Endodermal cell (in vitro differentiated cells): ENCODE measurements at regions not wholly inside any gene's neighbourhood (a gene's known extent, or its start where the extent isn't known, plus 50 kb on each side); places are given as distances from the start of the nearest gene placed in this dataset.
"Not testable (repeated sequence)": the region's sequence is repeated elsewhere in the genome, so short reads cannot be mapped to it uniquely, and the experiment has no call there.

Source experiments
- DNase-seq: peaks from one replicate; pipeline ENCODE4 v3.0.0-alpha.2; 2017
- H3K27ac ChIP-seq: 2 replicates; pipeline ENCODE4 v1.5.1; 2013; ENCODE audit warnings: mild to moderate bottlenecking, low read depth, low read length, moderate library complexity
- H3K27me3 ChIP-seq: 2 replicates; pipeline ENCODE4 v1.6.1; 2013; ENCODE audit warnings: mild to moderate bottlenecking, low read length, moderate library complexity; ENCODE audit not compliant: insufficient read depth, control insufficient read depth, poor library complexity, severe bottlenecking
- H3K36me3 ChIP-seq: 2 replicates; pipeline ENCODE4 v1.7.0; 2013; ENCODE audit warnings: mild to moderate bottlenecking, low read length, moderate library complexity; ENCODE audit not compliant: control insufficient read depth, insufficient read depth
- H3K4me1 ChIP-seq: one replicate; pipeline ENCODE4 v1.7.0; 2013; ENCODE audit warnings: low read length; ENCODE audit not compliant: control insufficient read depth, insufficient read depth
- H3K4me3 ChIP-seq: 2 replicates; pipeline ENCODE4 v1.5.1; 2013; ENCODE audit warnings: mild to moderate bottlenecking, low read length, moderate library complexity
- H3K9ac ChIP-seq: 2 replicates; pipeline ENCODE4 v1.6.1; 2013; ENCODE audit warnings: mild to moderate bottlenecking, low read length, moderate library complexity; ENCODE audit not compliant: poor library complexity, severe bottlenecking; ENCODE audit errors: extremely low read depth
- H3K9me3 ChIP-seq: 2 replicates; pipeline ENCODE4 v1.6.1; 2013; ENCODE audit warnings: mild to moderate bottlenecking, low read length, moderate library complexity; ENCODE audit not compliant: control insufficient read depth
- H3K27ac Mint-ChIP-seq: 2 replicates; pipeline ENCODE4 v1.8.0; 2020; ENCODE audit warnings: mixed read lengths
- H3K27me3 Mint-ChIP-seq: 2 replicates; pipeline ENCODE4 v1.8.0; 2021; ENCODE audit warnings: mild to moderate bottlenecking, mixed read lengths; ENCODE audit not compliant: insufficient read depth
- H3K36me3 Mint-ChIP-seq: 2 replicates; pipeline ENCODE4 v1.8.0; 2020; ENCODE audit warnings: low read depth, mixed read lengths
- H3K4me1 Mint-ChIP-seq: 2 replicates; pipeline ENCODE4 v1.8.0; 2020; ENCODE audit warnings: mixed read lengths
- H3K4me3 Mint-ChIP-seq: 2 replicates; pipeline ENCODE4 v1.8.0; 2020; ENCODE audit warnings: mild to moderate bottlenecking, moderate library complexity, mixed read lengths
- H3K9me3 Mint-ChIP-seq: 2 replicates; pipeline ENCODE4 v1.8.0; 2020; ENCODE audit warnings: mild to moderate bottlenecking, mixed read lengths
- WGBS, 2 experiments: methylation state at CpG; one replicate each; pipeline versions ENCODE4 v1.1.5 to v1.1.7; 2013; ENCODE audit warnings: missing lambda C conversion rate in 2 of 2, mixed read lengths in 1 of 2; ENCODE audit not compliant: insufficient coverage in 1 of 2, insufficient read length in 1 of 2; 5-methylcytosine and 5-hydroxymethylcytosine counted together
- TF ChIP-seq, protein P1 (sequence below): fragments of 200-600 bp; sonication (generic); conservative IDR thresholded peaks from 2 replicates; pipeline ENCODE4 v1.5.0; 2021; ENCODE audit warnings: antibody characterized with exemption, mild to moderate bottlenecking

GRCh38 chr17:20890338-20890737, 152.5 kb downstream of the USP22 start:
- H3K27ac ChIP-seq = no peak overlapping the region
- H3K9ac ChIP-seq = no peak overlapping the region
- TF ChIP-seq, protein P1, sequence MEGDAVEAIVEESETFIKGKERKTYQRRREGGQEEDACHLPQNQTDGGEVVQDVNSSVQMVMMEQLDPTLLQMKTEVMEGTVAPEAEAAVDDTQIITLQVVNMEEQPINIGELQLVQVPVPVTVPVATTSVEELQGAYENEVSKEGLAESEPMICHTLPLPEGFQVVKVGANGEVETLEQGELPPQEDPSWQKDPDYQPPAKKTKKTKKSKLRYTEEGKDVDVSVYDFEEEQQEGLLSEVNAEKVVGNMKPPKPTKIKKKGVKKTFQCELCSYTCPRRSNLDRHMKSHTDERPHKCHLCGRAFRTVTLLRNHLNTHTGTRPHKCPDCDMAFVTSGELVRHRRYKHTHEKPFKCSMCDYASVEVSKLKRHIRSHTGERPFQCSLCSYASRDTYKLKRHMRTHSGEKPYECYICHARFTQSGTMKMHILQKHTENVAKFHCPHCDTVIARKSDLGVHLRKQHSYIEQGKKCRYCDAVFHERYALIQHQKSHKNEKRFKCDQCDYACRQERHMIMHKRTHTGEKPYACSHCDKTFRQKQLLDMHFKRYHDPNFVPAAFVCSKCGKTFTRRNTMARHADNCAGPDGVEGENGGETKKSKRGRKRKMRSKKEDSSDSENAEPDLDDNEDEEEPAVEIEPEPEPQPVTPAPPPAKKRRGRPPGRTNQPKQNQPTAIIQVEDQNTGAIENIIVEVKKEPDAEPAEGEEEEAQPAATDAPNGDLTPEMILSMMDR = no peak
- DNase-seq = no peak
- Mint-ChIP-seq H3K27ac (no peak overlapping the region), H3K36me3 (peaks cover 8% of the 10 kb centered on the region), H3K4me3 (no peak overlapping the region), H3K4me1 (peaks cover 13% of the 10 kb centered on the region), H3K27me3 (no peaks in the 10 kb centered on the region), H3K9me3 (no peaks in the 10 kb centered on the region)
- H3K27me3 ChIP-seq = no peaks in the 10 kb centered on the region
- 89 to 95% methylated on average over 1 of the region's 2 CpGs for WGBS, 2 experiments
- no peak overlapping the region for H3K4me3 ChIP-seq
- H3K4me1 ChIP-seq = no peaks in the 10 kb centered on the region
- no peaks in the 10 kb centered on the region for H3K36me3 ChIP-seq
- no peaks in the 10 kb centered on the region for H3K9me3 ChIP-seq

DNA sequence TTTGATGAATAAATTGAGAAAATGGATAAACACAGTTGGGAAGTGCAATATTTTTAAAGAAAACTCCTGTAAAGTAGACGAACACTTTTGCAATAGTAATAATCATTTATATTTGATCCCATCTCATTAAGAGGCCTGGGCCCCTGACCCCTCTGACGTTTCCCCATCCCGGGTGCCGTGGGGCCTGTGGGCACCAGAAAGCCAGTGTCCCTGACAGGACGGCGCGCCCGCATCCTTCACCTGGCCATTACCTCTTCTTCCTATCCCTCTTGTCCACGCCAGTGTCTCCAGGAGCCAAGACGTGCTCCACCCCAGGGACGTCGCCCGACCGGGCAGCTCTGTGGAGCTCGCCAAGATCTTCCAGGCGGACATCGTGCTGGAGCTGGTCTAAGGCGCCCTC, 147.4 kb downstream of the USP22 start:
- not testable (repeated sequence) for H3K4me3 Mint-ChIP-seq, H3K27ac Mint-ChIP-seq

DNA sequence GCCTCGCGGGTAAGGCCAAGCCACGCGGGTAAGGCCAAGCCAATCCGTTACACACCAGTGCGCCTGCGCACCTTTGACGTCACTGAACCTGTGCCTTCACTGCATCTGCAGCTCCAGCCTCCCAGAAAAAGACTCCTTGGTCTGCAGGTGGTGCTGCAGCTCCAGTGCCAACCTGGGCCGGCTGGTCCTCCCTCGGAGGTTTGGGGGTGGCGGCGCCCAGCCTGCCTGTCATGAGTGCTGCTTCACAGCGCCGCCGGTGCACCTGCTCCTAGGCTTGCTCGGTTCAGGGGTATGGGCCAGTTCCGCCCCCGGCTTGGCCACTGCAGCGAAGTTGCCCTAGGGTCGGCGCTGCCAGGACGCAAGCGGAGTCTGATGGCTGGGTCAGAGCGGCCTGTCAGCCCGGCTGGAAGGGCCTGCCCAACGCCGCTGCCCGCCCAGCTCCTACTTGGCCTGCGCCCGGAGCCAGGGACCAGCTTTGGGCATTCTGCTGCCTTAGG, 146.6 kb downstream of the USP22 start:
- no peaks in the 10 kb centered on the region for H3K36me3 ChIP-seq
- H3K9me3 ChIP-seq = no peaks in the 10 kb centered on the region
- H3K27me3 Mint-ChIP-seq = no peaks in the 10 kb centered on the region
- peaks cover 15% of the 10 kb centered on the region for H3K4me1 Mint-ChIP-seq
- TF ChIP-seq, protein P1 = no peak
- no peak overlapping the region for H3K4me3 Mint-ChIP-seq
- no peaks in the 10 kb centered on the region for H3K4me1 ChIP-seq
- no peaks in the 10 kb centered on the region for H3K9me3 Mint-ChIP-seq
- no peak overlapping the region for H3K27ac ChIP-seq
- H3K27me3 ChIP-seq = no peaks in the 10 kb centered on the region
- H3K4me3 ChIP-seq = no peak overlapping the region
- peaks cover 26% of the 10 kb centered on the region for H3K36me3 Mint-ChIP-seq
- H3K27ac Mint-ChIP-seq = no peak overlapping the region
- no peak overlapping the region for H3K9ac ChIP-seq
- no peak for DNase-seq
- 95 to 96% methylated on average over 11 to 30 of the region's 30 CpGs for WGBS, 2 experiments

More for the DNA sequence above, 147.4 kb downstream of the USP22 start:
- not testable (repeated sequence) for H3K9me3 Mint-ChIP-seq, H3K9me3 ChIP-seq, H3K4me1 ChIP-seq, H3K27ac ChIP-seq, H3K36me3 ChIP-seq, H3K27me3 Mint-ChIP-seq, H3K27me3 ChIP-seq, H3K4me3 ChIP-seq, H3K9ac ChIP-seq, DNase-seq
- Mint-ChIP-seq H3K36me3 (peaks cover 25% of the 10 kb centered on the region), H3K4me1 (peaks cover 15% of the 10 kb centered on the region)
- 93 to 100% methylated on average over 6 to 9 of the region's 18 CpGs for WGBS, 2 experiments

GRCh38 chr17:20898726-20899125, 144.1 kb downstream of the USP22 start:
- peak overlapping the region; percentile 88 for H3K27ac Mint-ChIP-seq

GRCh38 chr17:20902496-20902895, 140.3 kb downstream of the USP22 start:
- H3K27me3 Mint-ChIP-seq, H3K27ac Mint-ChIP-seq, DNase-seq, H3K9me3 ChIP-seq, H3K27ac ChIP-seq, H3K27me3 ChIP-seq, H3K36me3 ChIP-seq, H3K9me3 Mint-ChIP-seq, H3K4me3 Mint-ChIP-seq, H3K9ac ChIP-seq, H3K4me1 ChIP-seq, H3K4me3 ChIP-seq: not testable (repeated sequence)
- H3K36me3 Mint-ChIP-seq = peaks cover 12% of the 10 kb centered on the region
- 69 to 86% methylated on average over 9 to 17 of the region's 17 CpGs for WGBS, 2 experiments
- H3K4me1 Mint-ChIP-seq = peaks cover 15% of the 10 kb centered on the region

More at GRCh38 chr17:20898726-20899125, 144.1 kb downstream of the USP22 start:
- Mint-ChIP-seq H3K36me3 (peaks cover 34% of the 10 kb centered on the region), H3K4me1 (peaks cover 15% of the 10 kb centered on the region), H3K4me3 (peak overlapping the region; percentile 32)
- H3K36me3 ChIP-seq, H3K27ac ChIP-seq, H3K4me3 ChIP-seq, H3K9me3 ChIP-seq, H3K27me3 ChIP-seq, H3K27me3 Mint-ChIP-seq, H3K4me1 ChIP-seq, H3K9ac ChIP-seq, H3K9me3 Mint-ChIP-seq: not testable (repeated sequence)
- DNase-seq = peak; percentile 90
- 13% methylated on average over 4 of the region's 5 CpGs; no CpG with 5 or more reads in 1 of the 2 experiments for WGBS, 2 experiments

DNA sequence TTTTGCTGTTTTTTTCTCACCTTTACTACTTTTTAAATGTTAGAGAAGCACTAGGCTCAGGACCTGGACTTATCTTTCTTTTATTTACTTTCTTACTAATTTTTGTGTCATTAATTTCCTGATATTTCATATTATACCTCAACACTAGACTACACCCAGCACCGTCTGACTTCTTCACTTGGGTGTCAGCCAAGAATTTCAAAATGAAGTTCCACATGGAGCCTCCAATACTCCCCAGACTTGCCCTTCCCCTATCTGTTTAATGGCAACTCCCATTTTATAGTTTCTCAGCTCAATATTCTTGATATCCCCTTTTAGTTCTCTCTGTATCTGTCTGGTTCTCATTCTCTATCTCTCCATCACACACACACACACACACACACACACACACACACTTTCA, 139.3 kb downstream of the USP22 start:
- H3K4me1 ChIP-seq, H3K36me3 ChIP-seq, H3K9me3 ChIP-seq, H3K4me3 ChIP-seq, H3K9ac ChIP-seq, H3K27ac ChIP-seq, H3K27me3 Mint-ChIP-seq, DNase-seq, H3K4me3 Mint-ChIP-seq, H3K9me3 Mint-ChIP-seq, H3K27me3 ChIP-seq, H3K27ac Mint-ChIP-seq, H3K4me1 Mint-ChIP-seq: not testable (repeated sequence)
- peaks cover 12% of the 10 kb centered on the region for H3K36me3 Mint-ChIP-seq
- WGBS, 2 experiments = 93 to 100% methylated on average over 1 of the region's 1 CpG
